ENCODE measurements at regions not wholly inside any gene's neighbourhood (a gene's known extent, or its start where the extent isn't known, plus 50 kb on each side); places are given as distances from the start of the nearest gene placed in this dataset.
A peak's percentile ranks its signal among the peaks of the same experiment; 100 is the strongest.
"Not testable (repeated sequence)": the region's sequence is repeated elsewhere in the genome, so short reads cannot be mapped to it uniquely, and the experiment has no call there.

- TF ChIP-seq CTCF (conservative IDR thresholded peaks at IDR 0.05; ENCODE audit: low read depth, low read length), result peak; percentile 64
- TF ChIP-seq EZH2 (IDR thresholded peaks at IDR 0.05; ENCODE audit: borderline replicate concordance, low read depth, low read length, poor library complexity, severe bottlenecking), result not testable (repeated sequence)
Observed at GRCh38 chr17:30697619-30698460, 126.7 kb downstream of the CRLF3 start.

Data from A673 (cell line).